SK-N-SH (cell line): ENCODE measurements at regions not wholly inside any gene's neighbourhood (a gene's known extent, or its start where the extent isn't known, plus 50 kb on each side); places are given as distances from the start of the nearest gene placed in this dataset.

Experiments used
- CTCF ChIA-PET: fragments of 300-600, 350-600 bp; formaldehyde crosslinking; extraction: SDS; loops from one replicate; lab custom pipeline; 2021; lab: Yijun Ruan, JAX
- POLR2A ChIA-PET: fragments of 350-600 bp; sonication (Branson Sonifier 250); formaldehyde crosslinking; extraction: SDS; loops from one replicate; lab custom pipeline; 2020; ENCODE audit warnings: antibody characterized with exemption, inconsistent platforms; lab: Yijun Ruan, JAX
- DNase-seq: peaks from one replicate; pipeline ENCODE4 v3.0.0; 2012
- H2AFZ ChIP-seq: fragments of 200-600 bp; sonication (generic); 2 replicates; pipeline ENCODE4 v1.8.1; 2016; ENCODE audit warnings: antibody characterized with exemption, mild to moderate bottlenecking, low read depth
- H3F3A ChIP-seq: fragments of 200-600 bp; sonication (generic); replicated peaks from 2 replicates; pipeline ENCODE3; 2016; ENCODE audit warnings: antibody characterized with exemption, mild to moderate bottlenecking; ENCODE audit not compliant: insufficient read depth
- H3K27ac ChIP-seq, 2 experiments: fragments of 200-500 bp in 1 of 2; fragments of 200-600 bp in 1 of 2; sonication (Bioruptor generic) in 1 of 2; sonication (generic), shearing (Covaris generic) in 1 of 2; 2 replicates each; pipeline versions ENCODE4 v1.5.1 to v1.6.1; 2014 to 2016; ENCODE audit warnings: low read depth in 2 of 2, inconsistent platforms in 1 of 2, low read length in 1 of 2, mild to moderate bottlenecking in 1 of 2, mixed read lengths in 1 of 2
- H3K27me3 ChIP-seq: fragments of 200-600 bp; sonication (generic), shearing (Covaris generic); 2 replicates; pipeline ENCODE4 v1.6.1; 2016; ENCODE audit warnings: mixed run types; ENCODE audit not compliant: insufficient read depth
- H3K36me3 ChIP-seq, 2 experiments: fragments of 200-500 bp in 1 of 2; fragments of 200-600 bp in 1 of 2; sonication (Bioruptor generic) in 1 of 2; sonication (generic) in 1 of 2; replicated peaks in 1 of 2; 2 replicates each; pipeline versions ENCODE3 to v1.5.1; 2014 to 2016; ENCODE audit warnings: low read length in 1 of 2, mild to moderate bottlenecking in 1 of 2; ENCODE audit not compliant: insufficient read depth in 2 of 2, control insufficient read depth in 1 of 2
- H3K4me1 ChIP-seq, 2 experiments: fragments of 200-500 bp in 1 of 2; fragments of 200-600 bp in 1 of 2; sonication (Bioruptor generic) in 1 of 2; sonication (generic), shearing (Covaris generic) in 1 of 2; 2 replicates each; pipeline versions ENCODE4 v1.5.1 to v1.6.1; 2014 to 2016; ENCODE audit warnings: low read depth in 1 of 2, low read length in 1 of 2, mixed run types in 1 of 2; ENCODE audit not compliant: insufficient read depth in 2 of 2, control insufficient read depth in 1 of 2
- H3K4me2 ChIP-seq: fragments of 200-600 bp; sonication (generic), shearing (Covaris generic); 2 replicates; pipeline ENCODE4 v1.6.1; 2017; ENCODE audit warnings: mixed run types
- H3K4me3 ChIP-seq, 2 experiments: fragments of 200-500 bp in 1 of 2; fragments of 200-600 bp in 1 of 2; sonication (Bioruptor generic) in 1 of 2; sonication (generic), shearing (Covaris generic) in 1 of 2; 2 replicates each; pipeline versions ENCODE4 v1.5.1 to v1.8.1; 2014 to 2016; ENCODE audit warnings: low read depth in 2 of 2, inconsistent platforms in 1 of 2, low read length in 1 of 2, mild to moderate bottlenecking in 1 of 2, mixed read lengths in 1 of 2, moderate library complexity in 1 of 2
- H3K79me2 ChIP-seq: fragments of 200-600 bp; sonication (generic); 2 replicates; pipeline ENCODE4 v1.8.1; 2017; ENCODE audit warnings: mild to moderate bottlenecking; ENCODE audit not compliant: insufficient read depth
- H3K9ac ChIP-seq: fragments of 200-600 bp; sonication (generic); 2 replicates; pipeline ENCODE4 v1.6.1; 2017; ENCODE audit warnings: mixed run types
- H3K9me2 ChIP-seq: fragments of 200-600 bp; sonication (generic); 2 replicates; pipeline ENCODE4 v1.6.1; 2017; ENCODE audit warnings: mixed run types
- H3K9me3 ChIP-seq: fragments of 200-600 bp; sonication (generic); 2 replicates; pipeline ENCODE4 v1.6.1; 2017; ENCODE audit warnings: mixed run types, mild to moderate bottlenecking, moderate library complexity
- H4K20me1 ChIP-seq: fragments of 200-600 bp; sonication (generic); 2 replicates; pipeline ENCODE4 v1.6.1; 2017; ENCODE audit warnings: mild to moderate bottlenecking, mixed run types; ENCODE audit not compliant: insufficient read depth
- CHD2 ChIP-seq: fragments of 150-350 bp; IDR thresholded peaks from 2 replicates; pipeline ENCODE4 v1.6.1; 2018; ENCODE audit warnings: low read length; ENCODE audit not compliant: partially characterized antibody
- CTCF ChIP-seq: fragments of 200-600 bp; sonication (generic); IDR thresholded peaks from 2 replicates; pipeline ENCODE4 v1.6.1; 2017; ENCODE audit warnings: antibody characterized with exemption, mild to moderate bottlenecking, moderate library complexity
- ELF1 ChIP-seq: IDR thresholded peaks from 2 replicates; pipeline ENCODE4 v1.4.0; 2012
- EP300 ChIP-seq, 2 experiments: IDR thresholded peaks; 2 replicates each; pipeline versions ENCODE4 v1.4.0 to v1.6.1; 2012; ENCODE audit warnings: borderline replicate concordance in 1 of 2, low read depth in 1 of 2, low read length in 1 of 2
- FOSL2 ChIP-seq: IDR thresholded peaks from 2 replicates; pipeline ENCODE4 v1.4.0; 2012; ENCODE audit warnings: low read depth, mild to moderate bottlenecking, moderate library complexity, borderline replicate concordance
- IRF3 ChIP-seq: fragments of 150-350 bp; IDR thresholded peaks from 2 replicates; pipeline ENCODE4 v1.6.1; 2016; ENCODE audit warnings: mild to moderate bottlenecking, low read depth, low read length
- MXI1 ChIP-seq: IDR thresholded peaks from 2 replicates; pipeline ENCODE4 v1.6.1; 2012; ENCODE audit warnings: mild to moderate bottlenecking, low read depth, low read length, improper control_type of control experiment
- RCOR1 ChIP-seq: fragments of 150-350 bp; IDR thresholded peaks from 2 replicates; pipeline ENCODE4 v1.6.1; 2017; ENCODE audit warnings: antibody characterized with exemption, low read length
- RFX5 ChIP-seq: IDR thresholded peaks from 2 replicates; pipeline ENCODE4 v1.6.1; 2012; ENCODE audit warnings: mild to moderate bottlenecking, improper control_type of control experiment, low read length
- TEAD4 ChIP-seq: IDR thresholded peaks from 2 replicates; pipeline ENCODE4 v1.4.0; 2012; ENCODE audit warnings: mild to moderate bottlenecking, borderline replicate concordance; ENCODE audit not compliant: insufficient read depth
- USF2 ChIP-seq: fragments of 150-350 bp; IDR thresholded peaks from 2 replicates; pipeline ENCODE4 v1.6.1; 2017; ENCODE audit warnings: antibody characterized with exemption, low read length, low read depth, borderline replicate concordance
- WGBS: methylation state at CpG from one replicate; pipeline ENCODE4 v1.1.6; 2017; ENCODE audit warnings: low lambda C conversion rate; 5-methylcytosine and 5-hydroxymethylcytosine counted together

GRCh38 chr2:121992700-121993099 is 237.2 kb downstream of the TSN start:
- H3K9ac ChIP-seq: no peak overlapping the region
- no peak overlapping the region for H2AFZ ChIP-seq
- H3K4me3 ChIP-seq: no peak overlapping the region
- ChIA-PET CTCF (interaction anchor here (1.2 kb wide), 1 partner anchor 182 kb away, joined by 5 read pairs; no protein-coding TSS in a partner anchor), POLR2A (no interaction called here)
- H3K79me2 ChIP-seq: no peaks in the 10 kb centered on the region
- WGBS: 12% methylated on average over 3 of the region's 3 CpGs
- H3F3A ChIP-seq: no peaks in the 10 kb centered on the region
- no peak overlapping the region for H3K27ac ChIP-seq
- no peaks in the 10 kb centered on the region for H3K4me1 ChIP-seq
- no peak for DNase-seq
- no peaks in the 10 kb centered on the region for H3K9me3 ChIP-seq
- H3K4me2 ChIP-seq: no peak overlapping the region
- no peak for TF ChIP-seq MXI1
- TF ChIP-seq RFX5: no peak
- no peak for TF ChIP-seq EP300 (IDR thresholded peaks at IDR 0.05; ENCODE audit: borderline replicate concordance in 1 of 2, low read depth in 1 of 2, low read length in 1 of 2)
- no peak for TF ChIP-seq FOSL2
- H3K36me3 ChIP-seq: no peaks in the 10 kb centered on the region
- no peaks in the 10 kb centered on the region for H3K9me2 ChIP-seq
- no peaks in the 10 kb centered on the region for H3K27me3 ChIP-seq
- no peaks in the 10 kb centered on the region for H4K20me1 ChIP-seq

- Histone ChIP-seq H3K27me3 (no peaks in the 10 kb centered on the region), H4K20me1 (no peaks in the 10 kb centered on the region), H3K36me3 (no peaks in the 10 kb centered on the region), H3K9me3 (no peaks in the 10 kb centered on the region), H2AFZ (no peak overlapping the region), H3F3A (no peaks in the 10 kb centered on the region), H3K9ac (no peak overlapping the region), H3K4me2 (no peak overlapping the region), H3K27ac (no peak overlapping the region), H3K4me1 (peaks cover 0 to 7% of the 10 kb centered on the region in 2 experiments; a peak in 3 of 4 replicates), H3K9me2 (no peaks in the 10 kb centered on the region), H3K4me3 (no peak overlapping the region), H3K79me2 (no peaks in the 10 kb centered on the region)
- 16% methylated on average over 5 of the region's 5 CpGs for WGBS
- TF ChIP-seq IRF3 (no peak), ELF1 (no peak), RCOR1 (no peak), CTCF (no peak), USF2 (no peak), CHD2 (no peak), TEAD4 (no peak), FOSL2 (no peak)
- DNase-seq: no peak
- ChIA-PET CTCF (interaction anchor here (1.1 kb wide), 1 partner anchor 18 kb away, joined by 3 read pairs; no protein-coding TSS in a partner anchor), POLR2A (no interaction called here)
Measured at GRCh38 chr2:121993682-121994081, 238.2 kb downstream of the TSN start.
